ENCODE measurements at regions not wholly inside any gene's neighbourhood (a gene's known extent, or its start where the extent isn't known, plus 50 kb on each side); places are given as distances from the start of the nearest gene placed in this dataset.

GRCh38 chr3:144760831-144761230, 789.2 kb downstream of the DIPK2A start:
- no peak for DNase-seq (ENCODE audit: low spot score in 2 of 2)
- Mint-ChIP-seq H3K9me3 (no peaks in the 10 kb centered on the region), H3K36me3 (no peaks in the 10 kb centered on the region), H3K27ac (no peak overlapping the region)
- ATAC-seq: no peak

- DNase-seq (ENCODE audit: low spot score in 2 of 2): no peak
- H3K36me3 Mint-ChIP-seq: no peaks in the 10 kb centered on the region
- H3K27ac Mint-ChIP-seq: no peak overlapping the region
Observed at GRCh38 chr3:144762091-144762490, 790.5 kb downstream of the DIPK2A start.

DNA sequence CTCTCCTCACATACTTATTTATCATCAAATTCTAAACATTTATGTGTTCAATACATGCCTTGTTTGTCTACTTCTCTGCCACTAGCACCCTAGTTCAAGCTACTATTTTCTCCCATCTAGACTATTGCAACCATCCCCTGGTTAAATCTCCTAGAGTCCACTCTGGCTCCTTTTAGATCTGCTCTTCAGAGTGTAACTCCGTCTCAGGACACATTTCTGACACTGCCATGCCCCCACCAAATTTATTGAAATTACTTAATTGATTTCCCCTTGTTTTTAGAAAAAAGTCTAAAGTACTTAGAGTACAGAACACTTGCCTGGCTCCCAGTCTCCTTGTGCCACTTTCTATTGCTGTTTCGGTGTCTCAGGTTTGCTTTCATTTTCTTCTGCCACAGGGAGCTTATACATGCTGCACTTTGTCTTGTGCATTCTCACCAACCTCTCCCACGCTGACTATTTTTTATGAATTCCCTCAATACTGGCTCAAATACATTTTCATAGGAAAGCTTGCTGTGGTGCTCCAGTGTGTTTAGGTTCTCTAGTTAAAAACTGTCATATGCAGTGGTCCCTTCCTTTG, 792.3 kb downstream of the DIPK2A start:
- no peak for ATAC-seq
- Mint-ChIP-seq H3K36me3 (no peaks in the 10 kb centered on the region), H3K9me3 (no peaks in the 10 kb centered on the region), H3K27ac (no peak overlapping the region)
- DNase-seq (ENCODE audit: low spot score in 2 of 2): no peak

More at GRCh38 chr3:144762091-144762490, 790.5 kb downstream of the DIPK2A start:
- no peak for ATAC-seq
- no peaks in the 10 kb centered on the region for H3K9me3 Mint-ChIP-seq

- ATAC-seq: no peak
- Mint-ChIP-seq H3K36me3 (no peaks in the 10 kb centered on the region), H3K9me3 (no peaks in the 10 kb centered on the region), H3K27ac (no peak overlapping the region)
- no peak for DNase-seq (ENCODE audit: low spot score in 2 of 2)
Observed at GRCh38 chr3:144770281-144770680, 798.7 kb downstream of the DIPK2A start.

GRCh38 chr3:144770915-144771351, 799.3 kb downstream of the DIPK2A start:
- Mint-ChIP-seq H3K27ac (no peak overlapping the region), H3K9me3 (no peaks in the 10 kb centered on the region), H3K36me3 (no peaks in the 10 kb centered on the region)
- ATAC-seq (no peak), DNase-seq (ENCODE audit: low spot score in 2 of 2) (no peak)

- Mint-ChIP-seq H3K27ac (no peak overlapping the region), H3K9me3 (no peaks in the 10 kb centered on the region), H3K36me3 (no peaks in the 10 kb centered on the region)
- DNase-seq (ENCODE audit: low spot score in 2 of 2) (no peak), ATAC-seq (no peak)
Observed at GRCh38 chr3:144771381-144771870, 799.8 kb downstream of the DIPK2A start.

GRCh38 chr3:144772372-144772771, 800.7 kb downstream of the DIPK2A start:
- no peak for ATAC-seq

DNA sequence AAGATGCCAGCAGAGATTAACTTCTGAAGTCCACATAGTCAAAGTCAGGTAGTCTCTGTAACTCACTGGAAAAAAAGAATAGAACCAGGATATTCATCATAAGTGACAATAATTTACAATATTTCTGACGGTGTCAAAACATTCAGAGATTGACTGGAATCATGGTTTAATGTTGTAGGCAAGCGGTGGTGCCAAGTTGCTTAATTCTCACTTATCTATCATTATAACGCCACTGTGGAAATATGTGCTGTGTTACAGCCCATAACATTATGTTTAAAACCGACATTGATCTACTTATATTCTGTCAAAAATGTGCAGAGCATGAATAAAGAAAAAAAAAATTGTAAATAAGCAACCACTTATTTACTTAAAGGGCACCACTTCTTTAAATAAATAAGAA, 801.7 kb downstream of the DIPK2A start:
- Mint-ChIP-seq H3K36me3 (no peaks in the 10 kb centered on the region), H3K27ac (no peak overlapping the region)

More at GRCh38 chr3:144772372-144772771, 800.7 kb downstream of the DIPK2A start:
- no peaks in the 10 kb centered on the region for H3K36me3 Mint-ChIP-seq
- no peak for DNase-seq (ENCODE audit: low spot score in 2 of 2)
- no peak overlapping the region for H3K27ac Mint-ChIP-seq
- no peaks in the 10 kb centered on the region for H3K9me3 Mint-ChIP-seq

DNA sequence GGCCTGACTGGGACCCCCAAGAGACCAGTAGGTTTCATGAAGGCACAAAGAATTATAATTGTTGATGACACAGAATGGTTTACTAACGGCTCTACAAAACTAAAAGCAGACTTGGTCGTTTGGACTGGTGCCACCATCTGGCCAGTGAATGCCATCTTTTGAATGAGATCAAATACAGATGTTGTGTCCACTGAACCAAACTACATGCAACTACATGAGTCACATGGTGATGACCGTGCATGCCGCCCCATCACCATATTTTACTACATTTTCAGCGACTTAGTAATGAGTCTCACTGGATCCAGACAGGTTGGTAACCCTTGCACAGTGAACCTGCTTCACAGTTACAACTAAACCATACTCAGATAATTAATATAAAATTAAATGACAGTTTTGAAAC, 803.3 kb downstream of the DIPK2A start:
- Mint-ChIP-seq H3K9me3 (peaks cover 0 to 4% of the 10 kb centered on the region in 2 donors), H3K36me3 (no peaks in the 10 kb centered on the region), H3K27ac (no peak overlapping the region)
- DNase-seq (ENCODE audit: low spot score in 2 of 2): no peak
- ATAC-seq: no peak

More for the DNA sequence above, 801.7 kb downstream of the DIPK2A start:
- H3K9me3 Mint-ChIP-seq: no peaks in the 10 kb centered on the region
- no peak for DNase-seq (ENCODE audit: low spot score in 2 of 2)
- no peak for ATAC-seq

GRCh38 chr3:144775551-144775950, 803.9 kb downstream of the DIPK2A start:
- ATAC-seq (no peak), DNase-seq (ENCODE audit: low spot score in 2 of 2) (no peak)
- no peaks in the 10 kb centered on the region for H3K36me3 Mint-ChIP-seq
- peaks cover 0 to 4% of the 10 kb centered on the region in 2 donors for H3K9me3 Mint-ChIP-seq
- H3K27ac Mint-ChIP-seq: no peak overlapping the region

DNA sequence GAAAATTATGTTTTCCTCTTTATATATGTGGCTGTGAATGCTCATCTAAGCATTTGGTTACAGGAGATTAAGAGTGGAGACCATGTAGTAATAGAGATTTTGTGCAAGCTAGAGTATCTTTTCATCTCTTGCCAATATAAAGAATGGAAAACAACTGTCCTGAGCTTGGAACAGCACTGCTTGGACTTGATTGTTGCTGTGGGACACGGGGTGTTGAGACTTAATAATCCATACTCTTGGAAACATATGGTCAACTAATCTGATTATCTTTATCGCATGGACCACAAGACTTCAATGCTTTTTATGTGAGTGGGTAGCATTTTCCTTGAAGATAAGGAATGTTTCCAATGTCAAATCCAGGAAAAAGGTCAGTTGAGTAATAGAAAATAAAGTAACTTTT, 806.3 kb downstream of the DIPK2A start:
- DNase-seq (ENCODE audit: low spot score in 2 of 2): no peak
- Mint-ChIP-seq H3K27ac (no peak overlapping the region), H3K9me3 (peaks cover 0 to 4% of the 10 kb centered on the region in 2 donors), H3K36me3 (no peaks in the 10 kb centered on the region)
- ATAC-seq: no peak

DNA sequence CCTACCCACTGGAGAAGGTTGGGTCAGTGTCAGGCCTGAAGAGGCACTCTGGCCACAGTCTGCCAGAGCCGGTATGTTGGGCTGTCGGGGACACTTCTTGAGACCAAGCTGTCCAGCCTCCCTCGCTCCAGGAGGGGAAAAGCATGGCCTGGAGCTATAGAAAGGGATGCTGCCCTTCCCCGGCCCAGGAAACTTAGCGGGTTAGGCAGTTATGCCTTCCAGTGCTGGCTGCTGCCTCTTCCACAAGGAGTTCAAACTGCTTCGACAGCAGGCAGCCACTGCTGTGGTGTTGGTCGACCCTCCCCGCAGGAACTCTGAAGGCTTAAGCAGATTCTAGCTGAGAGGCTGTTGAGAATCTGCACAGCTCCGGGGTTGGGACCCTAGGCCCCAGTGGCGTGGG, 819.4 kb downstream of the DIPK2A start:
- ATAC-seq: no peak
- Mint-ChIP-seq H3K36me3 (no peaks in the 10 kb centered on the region), H3K27ac (no peak overlapping the region), H3K9me3 (no peaks in the 10 kb centered on the region)
- no peak for DNase-seq (ENCODE audit: low spot score in 2 of 2)

- Mint-ChIP-seq H3K36me3 (no peaks in the 10 kb centered on the region), H3K27ac (no peak overlapping the region), H3K9me3 (peaks cover 0 to 4% of the 10 kb centered on the region in 2 donors)
- ATAC-seq: no peak
- DNase-seq (ENCODE audit: low spot score in 2 of 2): no peak
Observed at GRCh38 chr3:144801890-144802289, 830.3 kb downstream of the DIPK2A start.

DNA sequence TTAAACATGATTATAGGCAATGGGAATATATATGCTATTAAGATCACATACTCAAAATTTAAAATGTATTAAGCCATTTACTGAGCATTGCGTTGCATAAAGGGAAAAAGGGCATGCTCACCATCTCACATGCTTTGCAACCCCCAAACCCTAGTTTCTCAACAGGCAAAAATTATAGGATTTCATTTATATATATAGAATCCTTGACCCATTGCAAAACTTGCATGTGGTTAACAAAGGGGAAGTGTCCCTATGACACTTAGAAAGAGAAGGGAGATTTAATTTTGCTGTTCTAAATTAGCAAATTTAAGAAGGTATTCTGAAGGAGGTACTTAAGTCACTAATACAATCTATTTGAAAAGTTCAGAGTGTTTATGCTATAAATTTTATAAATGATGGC, 837.8 kb downstream of the DIPK2A start:
- Mint-ChIP-seq H3K36me3 (no peaks in the 10 kb centered on the region), H3K9me3 (peaks cover 0 to 4% of the 10 kb centered on the region in 2 donors), H3K27ac (no peak overlapping the region)
- ATAC-seq (no peak), DNase-seq (ENCODE audit: low spot score in 2 of 2) (no peak)

GRCh38 chr3:144810160-144810559, 838.5 kb downstream of the DIPK2A start:
- Mint-ChIP-seq H3K36me3 (no peaks in the 10 kb centered on the region), H3K27ac (no peak overlapping the region), H3K9me3 (peaks cover 0 to 5% of the 10 kb centered on the region in 2 donors)
- ATAC-seq (no peak), DNase-seq (ENCODE audit: low spot score in 2 of 2) (no peak)

GRCh38 chr3:144815655-144816054, 844.0 kb downstream of the DIPK2A start:
- DNase-seq (ENCODE audit: low spot score in 2 of 2): no peak
- Mint-ChIP-seq H3K9me3 (peaks cover 3 to 5% of the 10 kb centered on the region in 2 donors), H3K27ac (no peak overlapping the region), H3K36me3 (no peaks in the 10 kb centered on the region)
- ATAC-seq: no peak

DNA sequence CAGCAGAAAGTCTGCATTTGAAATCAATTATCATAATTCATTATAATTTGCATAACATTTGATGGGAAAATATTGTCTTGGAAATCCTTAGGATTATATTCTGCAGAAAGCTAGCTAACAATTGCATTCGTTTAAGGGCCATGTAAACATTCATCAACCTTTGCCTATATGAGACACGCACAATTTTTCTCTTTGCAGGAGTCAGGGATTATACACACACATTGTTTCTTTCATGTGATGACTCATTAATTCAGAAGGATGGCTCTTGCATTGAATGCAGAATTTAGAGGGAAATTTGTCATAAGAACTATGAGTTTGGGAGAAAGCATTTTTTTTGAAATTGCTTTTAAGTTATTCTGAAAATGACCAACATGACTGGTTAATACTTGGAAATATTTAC, 844.7 kb downstream of the DIPK2A start:
- H3K9me3 Mint-ChIP-seq: peaks cover 5 to 7% of the 10 kb centered on the region in 2 donors
- DNase-seq (ENCODE audit: low spot score in 2 of 2): no peak
- no peaks in the 10 kb centered on the region for H3K36me3 Mint-ChIP-seq
- no peak overlapping the region for H3K27ac Mint-ChIP-seq
- ATAC-seq: no peak

DNA sequence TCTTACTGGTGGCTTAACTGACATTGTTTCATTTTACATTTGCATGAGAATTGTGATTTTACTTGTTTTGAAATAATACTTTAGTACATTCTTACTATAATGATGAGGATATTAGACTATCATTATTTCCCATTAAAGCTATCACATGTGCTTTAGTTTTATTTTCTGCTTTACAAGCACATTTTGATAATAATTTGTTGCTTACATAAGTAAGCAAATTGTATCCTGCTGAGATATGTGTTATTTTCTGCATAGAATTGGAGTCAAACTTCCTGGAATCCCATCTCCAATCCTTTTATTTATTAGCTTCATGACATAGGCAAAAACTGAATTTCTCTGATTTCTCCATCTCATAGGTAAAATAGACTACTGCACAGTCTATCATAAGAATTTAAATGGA, 847.4 kb downstream of the DIPK2A start:
- ATAC-seq (no peak), DNase-seq (ENCODE audit: low spot score in 2 of 2) (no peak)
- no peaks in the 10 kb centered on the region for H3K36me3 Mint-ChIP-seq
- no peak overlapping the region for H3K27ac Mint-ChIP-seq
- peaks cover 5 to 8% of the 10 kb centered on the region in 2 donors for H3K9me3 Mint-ChIP-seq

All from activated naive CD4-positive, alpha-beta T cell treated with anti-CD3 and anti-CD28 coated beads, Interleukin-2, amount 50 U/mL, for 72 hours (primary cell).